GM12878 (cell line): ENCODE measurements at regions not wholly inside any gene's neighbourhood (a gene's known extent, or its start where the extent isn't known, plus 50 kb on each side); places are given as distances from the start of the nearest gene placed in this dataset.

ENCODE experiments used
- ATAC-seq: fragments of 200-7000 bp; cut with Tn5 transposase; 3 replicates; pipeline ENCODE4 v1.9.1; 2020; ENCODE audit warnings: mild to moderate bottlenecking, moderate library complexity
- BruUV-seq: library from RNA; stranded (reverse); fragments of 400-500 nt; replicated peaks from 2 replicates; lab custom pipeline; 2021; lab: Mats Ljungman, UMichigan
- CTCF ChIA-PET: fragments of 300-600 bp; sonication (Branson Sonifier 250); formaldehyde crosslinking; extraction: SDS; loops from one replicate; lab custom pipeline; 2021; ENCODE audit warnings: inconsistent platforms; lab: Yijun Ruan, JAX
- POLR2A ChIA-PET: fragments of 350-600 bp; formaldehyde crosslinking; extraction: SDS; loops from one replicate; lab custom pipeline; 2021; ENCODE audit warnings: inconsistent platforms; lab: Charles Lee
- RAD21 ChIA-PET: fragments of 300-600 bp; sonication (Branson Sonifier 250); formaldehyde crosslinking; loops from one replicate; lab custom pipeline; 2023; ENCODE audit warnings: antibody characterized with exemption; ENCODE audit not compliant: unreplicated experiment; lab: Charles Lee
- SMC1A ChIA-PET: fragments of 300-600 bp; sonication (Branson Sonifier 250); formaldehyde crosslinking; loops from one replicate; lab custom pipeline; 2023; ENCODE audit not compliant: unreplicated experiment, uncharacterized antibody; lab: Charles Lee
- DNase-seq: peaks from one replicate; pipeline ENCODE4 v3.0.0-alpha.2; 2011; ENCODE audit warnings: low read depth, low spot score
- FAIRE-seq: peaks from 3 replicates; lab custom pipeline; 2011; peaks lifted over from hg19 to GRCh38; lab: Jason Lieb, UNC
- H2AFZ ChIP-seq: 2 replicates; pipeline ENCODE4 v1.6.0; 2011; ENCODE audit warnings: low read depth, low read length, control low read depth; ENCODE audit not compliant: control insufficient read depth
- H3K27ac ChIP-seq: 2 replicates; pipeline ENCODE4 v1.5.1; 2011; ENCODE audit warnings: control low read depth; ENCODE audit not compliant: control insufficient read depth, insufficient read depth
- H3K27me3 ChIP-seq, 2 experiments: replicated peaks in 1 of 2; 2 replicates each; pipeline versions ENCODE4 v1.6.0 to v1.6.1; 2011; ENCODE audit warnings: low read length in 1 of 2; ENCODE audit not compliant: control insufficient read depth in 2 of 2, insufficient read depth in 2 of 2
- H3K36me3 ChIP-seq, 2 experiments: 2 replicates each; pipeline ENCODE4 v1.5.1; 2011; ENCODE audit warnings: low read length in 1 of 2; ENCODE audit not compliant: control insufficient read depth in 2 of 2, insufficient read depth in 2 of 2
- H3K4me1 ChIP-seq: 2 replicates; pipeline ENCODE4 v1.6.1; 2011; ENCODE audit warnings: mild to moderate bottlenecking, low read length, moderate library complexity, mixed read lengths; ENCODE audit not compliant: control insufficient read depth, insufficient read depth
- H3K4me2 ChIP-seq: 2 replicates; pipeline ENCODE4 v1.6.0; 2011; ENCODE audit warnings: control low read depth; ENCODE audit not compliant: control insufficient read depth, insufficient read depth
- H3K4me3 ChIP-seq: fragments of 200-600 bp; sonication (generic); 2 replicates; pipeline ENCODE4 v1.5.1; 2016
- H3K79me2 ChIP-seq: 2 replicates; pipeline ENCODE4 v1.6.0; 2011; ENCODE audit warnings: low read length; ENCODE audit not compliant: control insufficient read depth, insufficient read depth
- H3K9ac ChIP-seq: 2 replicates; pipeline ENCODE4 v1.8.0; 2011; ENCODE audit warnings: low read length, control low read depth, mixed read lengths; ENCODE audit not compliant: control insufficient read depth, insufficient read depth
- H3K9me3 ChIP-seq: replicated peaks from 3 replicates; pipeline ENCODE4 v1.5.1; 2011; ENCODE audit warnings: mild to moderate bottlenecking, low read length; ENCODE audit not compliant: control insufficient read depth, insufficient read depth
- H4K20me1 ChIP-seq: 2 replicates; pipeline ENCODE4 v1.6.0; 2011; ENCODE audit not compliant: control insufficient read depth, insufficient read depth
- ASH2L ChIP-seq: fragments of 300-600, 200-600 bp; sonication (generic); IDR thresholded peaks from 2 replicates; pipeline ENCODE4 v1.6.1; 2017; ENCODE audit warnings: low read depth, mild to moderate bottlenecking, borderline replicate concordance
- CEBPB ChIP-seq, 2 experiments: fragments of 150-350 bp in 1 of 2; IDR thresholded peaks; 2 replicates each; pipeline ENCODE4 v1.6.1; 2012 to 2014; ENCODE audit warnings: low read depth in 2 of 2, low read length in 2 of 2, borderline replicate concordance in 1 of 2, inconsistent platforms in 1 of 2
- CHD1 ChIP-seq: IDR thresholded peaks from 2 replicates; pipeline ENCODE4 v1.6.1; 2012; ENCODE audit warnings: low read depth, low read length, improper control_type of control experiment
- IKZF2 ChIP-seq, 2 experiments: fragments of 450-650 bp; IDR thresholded peaks; 2 replicates each; pipeline ENCODE4 v1.6.1; 2017; ENCODE audit warnings: mild to moderate bottlenecking in 2 of 2, moderate library complexity in 2 of 2
- KLF5 ChIP-seq: fragments of 450-650 bp; IDR thresholded peaks from 2 replicates; pipeline ENCODE4 v1.6.1; 2014; ENCODE audit warnings: mild to moderate bottlenecking; ENCODE audit not compliant: partially characterized antibody
- LARP7 ChIP-seq: fragments of 450-650 bp; IDR thresholded peaks from 2 replicates; pipeline ENCODE4 v1.6.1; 2017; ENCODE audit warnings: mild to moderate bottlenecking
- MTA3 ChIP-seq: IDR thresholded peaks from 2 replicates; pipeline ENCODE4 v1.6.1; 2012; ENCODE audit warnings: low read length, inconsistent platforms, borderline replicate concordance
- PAX8 ChIP-seq: fragments of 450-650 bp; IDR thresholded peaks from 2 replicates; pipeline ENCODE4 v1.6.1; 2017; ENCODE audit warnings: mild to moderate bottlenecking, moderate library complexity
- REST ChIP-seq: IDR thresholded peaks from 2 replicates; pipeline ENCODE4 v1.6.1; 2012; ENCODE audit warnings: mild to moderate bottlenecking, low read depth, low read length
- SMARCA5 ChIP-seq: fragments of 450-650 bp; IDR thresholded peaks from 2 replicates; pipeline ENCODE4 v1.6.1; 2017; ENCODE audit warnings: mild to moderate bottlenecking
- SREBF1 ChIP-seq: IDR thresholded peaks from 2 replicates; pipeline ENCODE4 v1.6.1; 2012; ENCODE audit warnings: mild to moderate bottlenecking, low read length
- SRF ChIP-seq, 2 experiments: IDR thresholded peaks; 2 replicates each; pipeline ENCODE4 v1.6.1; 2011; ENCODE audit warnings: low read depth in 2 of 2, low read length in 2 of 2, mild to moderate bottlenecking in 1 of 2, moderate library complexity in 1 of 2
- ZNF384 ChIP-seq: IDR thresholded peaks from 2 replicates; pipeline ENCODE4 v1.6.1; 2012; ENCODE audit warnings: low read depth, mild to moderate bottlenecking, low read length, improper control_type of control experiment, borderline replicate concordance
- WGBS: methylation state at CpG from one replicate; pipeline ENCODE4 v1.1.6; 2016; ENCODE audit warnings: low lambda C conversion rate; ENCODE audit not compliant: insufficient replicate concordance, insufficient coverage; ENCODE audit errors: missing lambda C conversion rate; 5-methylcytosine and 5-hydroxymethylcytosine counted together
- in situ Hi-C: fragments of 300-500 bp; cut with MboI; formaldehyde crosslinking; loops from 9 replicates; pipeline ENCODE4 v1.14.3; 2018; ENCODE audit warnings: mixed read lengths
- intact Hi-C: fragments of 100-400 bp; cut with micrococcal nuclease; formaldehyde crosslinking; loops from one replicate; pipeline ENCODE4 v1.14.2; 2022; ENCODE audit not compliant: unreplicated experiment
- TF ChIP-seq, protein P1 (sequence below), 3 experiments: IDR thresholded peaks in 2 of 3; conservative IDR thresholded peaks in 1 of 3; 2 replicates each; pipeline ENCODE4 v1.5.1; 2011; ENCODE audit warnings: low read depth in 3 of 3, low read length in 3 of 3, mild to moderate bottlenecking in 3 of 3, control low read depth in 2 of 3, moderate library complexity in 2 of 3, inconsistent platforms in 1 of 3, mixed read lengths in 1 of 3; ENCODE audit not compliant: control insufficient read depth in 2 of 3, insufficient read depth in 1 of 3; ENCODE audit errors: extremely low read depth in 1 of 3

GRCh38 chr3:158916111-158916510, 114.3 kb downstream of the MFSD1 start:
- ChIA-PET RAD21 (no interaction called here), SMC1A (no interaction called here), POLR2A (interaction anchor here (0.6 kb wide), 1 partner anchor 37 kb away, joined by 3 read pairs; no protein-coding TSS in a partner anchor), CTCF (interaction anchor here (1.1 to 4.6 kb wide), 2 partner anchors 335 to 343 kb away, joined by 3 to 26 read pairs; no protein-coding TSS in a partner anchor)
- no peak for FAIRE-seq
- no peaks in the 10 kb centered on the region for H3K9me3 ChIP-seq
- TF ChIP-seq SRF (IDR thresholded peaks at IDR 0.05; ENCODE audit: low read depth in 2 of 2, low read length in 2 of 2) (no peak), REST (no peak), PAX8 (no peak), ASH2L (no peak), KLF5 (no peak), CHD1 (no peak), MTA3 (no peak), SMARCA5 (no peak), CEBPB (IDR thresholded peaks at IDR 0.05; ENCODE audit: borderline replicate concordance in 1 of 2, low read depth in 2 of 2, low read length in 2 of 2) (no peak), SREBF1 (no peak), LARP7 (no peak), ZNF384 (no peak), IKZF2 (IDR thresholded peaks at IDR 0.05) (no peak)
- TF ChIP-seq, protein P1, sequence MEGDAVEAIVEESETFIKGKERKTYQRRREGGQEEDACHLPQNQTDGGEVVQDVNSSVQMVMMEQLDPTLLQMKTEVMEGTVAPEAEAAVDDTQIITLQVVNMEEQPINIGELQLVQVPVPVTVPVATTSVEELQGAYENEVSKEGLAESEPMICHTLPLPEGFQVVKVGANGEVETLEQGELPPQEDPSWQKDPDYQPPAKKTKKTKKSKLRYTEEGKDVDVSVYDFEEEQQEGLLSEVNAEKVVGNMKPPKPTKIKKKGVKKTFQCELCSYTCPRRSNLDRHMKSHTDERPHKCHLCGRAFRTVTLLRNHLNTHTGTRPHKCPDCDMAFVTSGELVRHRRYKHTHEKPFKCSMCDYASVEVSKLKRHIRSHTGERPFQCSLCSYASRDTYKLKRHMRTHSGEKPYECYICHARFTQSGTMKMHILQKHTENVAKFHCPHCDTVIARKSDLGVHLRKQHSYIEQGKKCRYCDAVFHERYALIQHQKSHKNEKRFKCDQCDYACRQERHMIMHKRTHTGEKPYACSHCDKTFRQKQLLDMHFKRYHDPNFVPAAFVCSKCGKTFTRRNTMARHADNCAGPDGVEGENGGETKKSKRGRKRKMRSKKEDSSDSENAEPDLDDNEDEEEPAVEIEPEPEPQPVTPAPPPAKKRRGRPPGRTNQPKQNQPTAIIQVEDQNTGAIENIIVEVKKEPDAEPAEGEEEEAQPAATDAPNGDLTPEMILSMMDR (IDR thresholded peaks at IDR 0.05 in 2 of 3, conservative IDR thresholded peaks at IDR 0.05 in 1 of 3; ENCODE audit: control insufficient read depth in 2 of 3, extremely low read depth in 1 of 3, insufficient read depth in 1 of 3, low read depth in 3 of 3, low read length in 3 of 3) = no peak
- in situ Hi-C loops (no loop called here), intact Hi-C loops (no loop called here)
- WGBS = 61% methylated on average over 4 of the region's 4 CpGs
- no peak overlapping the region for H3K4me3 ChIP-seq
- H3K4me2 ChIP-seq = no peak overlapping the region
- H4K20me1 ChIP-seq = no peaks in the 10 kb centered on the region
- no peaks in the 10 kb centered on the region for H3K27me3 ChIP-seq
- no peak for ATAC-seq
- no peak overlapping the region for H2AFZ ChIP-seq
- H3K79me2 ChIP-seq = no peaks in the 10 kb centered on the region
- no peak overlapping the region for H3K27ac ChIP-seq
- H3K4me1 ChIP-seq = no peaks in the 10 kb centered on the region
- H3K9ac ChIP-seq = no peak overlapping the region
- H3K36me3 ChIP-seq = no peaks in the 10 kb centered on the region
- BruUV-seq = no TSS peak
- no peak for DNase-seq
